ENCODE measurements at regions not wholly inside any gene's neighbourhood (a gene's known extent, or its start where the extent isn't known, plus 50 kb on each side); places are given as distances from the start of the nearest gene placed in this dataset.

- DNase-seq (ENCODE audit: low read depth): no peak
- no peak for TF ChIP-seq CTCF (IDR thresholded peaks at IDR 0.05; ENCODE audit: insufficient read depth, low read depth, low read length, missing control alignments)
- no peak overlapping the region for H3K4me3 ChIP-seq (ENCODE audit: low read depth, low read length)
Measured at GRCh38 chr1:175845338-175845737, 101.9 kb upstream of the TNR start.

GRCh38 chr1:175844877-175845276 lies 101.5 kb upstream of the TNR start:
- TF ChIP-seq CTCF (IDR thresholded peaks at IDR 0.05; ENCODE audit: insufficient read depth, low read depth, low read length, missing control alignments): no peak
- no peak overlapping the region for H3K4me3 ChIP-seq (ENCODE audit: low read depth, low read length)
- no peak for DNase-seq (ENCODE audit: low read depth)

- no peak for TF ChIP-seq CTCF (IDR thresholded peaks at IDR 0.05; ENCODE audit: insufficient read depth, low read depth, low read length, missing control alignments)
- DNase-seq (ENCODE audit: low read depth): no peak
- no peak overlapping the region for H3K4me3 ChIP-seq (ENCODE audit: low read depth, low read length)
Measured at GRCh38 chr1:175842550-175842949, 99.2 kb upstream of the TNR start.

GRCh38 chr1:175841738-175842187 lies 98.4 kb upstream of the TNR start:
- TF ChIP-seq CTCF (IDR thresholded peaks at IDR 0.05; ENCODE audit: insufficient read depth, low read depth, low read length, missing control alignments): no peak
- DNase-seq (ENCODE audit: low read depth): no peak
- H3K4me3 ChIP-seq (ENCODE audit: low read depth, low read length): no peak overlapping the region

- H3K4me3 ChIP-seq (ENCODE audit: low read depth, low read length): no peak overlapping the region
- TF ChIP-seq CTCF (IDR thresholded peaks at IDR 0.05; ENCODE audit: insufficient read depth, low read depth, low read length, missing control alignments): no peak
- DNase-seq (ENCODE audit: low read depth): no peak
Measured at GRCh38 chr1:175840787-175841186, 97.4 kb upstream of the TNR start.

- DNase-seq (ENCODE audit: low read depth): no peak
- no peak overlapping the region for H3K4me3 ChIP-seq (ENCODE audit: low read depth, low read length)
- no peak for TF ChIP-seq CTCF (IDR thresholded peaks at IDR 0.05; ENCODE audit: insufficient read depth, low read depth, low read length, missing control alignments)
Measured at GRCh38 chr1:175839779-175840669, 96.6 kb upstream of the TNR start.

- no peak overlapping the region for H3K4me3 ChIP-seq (ENCODE audit: low read depth, low read length)
- TF ChIP-seq CTCF (IDR thresholded peaks at IDR 0.05; ENCODE audit: insufficient read depth, low read depth, low read length, missing control alignments): no peak
- DNase-seq (ENCODE audit: low read depth): no peak
Measured at GRCh38 chr1:175834597-175834996, 91.2 kb upstream of the TNR start.

Measured in GM12865 (cell line).